NCI-H524 treated with DMSO at 0.1 percent for 48 hours (cell line): ENCODE measurements at regions not wholly inside any gene's neighbourhood (a gene's known extent, or its start where the extent isn't known, plus 50 kb on each side); places are given as distances from the start of the nearest gene placed in this dataset.
"Not testable (repeated sequence)": the region's sequence is repeated elsewhere in the genome, so short reads cannot be mapped to it uniquely, and the experiment has no call there.

Experiments
- DNase-seq: peaks from one replicate; lab custom pipeline; 2025; lab: John Stamatoyannopoulos, UW

GRCh38 chr6:134425917-134426316 is 108.0 kb upstream of the SGK1 start:
- DNase-seq: not testable (repeated sequence)

- DNase-seq: no peak
Measured at GRCh38 chr6:134425513-134425912, 107.6 kb upstream of the SGK1 start.

DNA sequence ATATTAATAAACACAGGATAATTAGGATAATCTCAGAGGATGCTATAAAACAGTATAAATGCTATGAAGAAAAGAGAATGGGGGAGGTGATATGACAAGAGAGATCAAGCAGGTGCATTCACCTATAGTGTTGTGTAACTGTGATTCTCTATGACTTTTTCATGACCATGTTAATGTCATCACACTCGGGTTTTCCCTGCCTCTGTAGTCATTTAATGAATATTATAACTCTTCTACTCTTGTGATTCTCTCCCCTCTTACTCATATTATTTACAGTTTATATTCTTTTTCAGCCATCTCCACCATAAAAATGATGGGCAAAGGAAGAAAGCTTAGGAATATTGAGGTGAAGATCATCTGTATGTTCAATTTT is 106.9 kb upstream of the SGK1 start:
- no peak for DNase-seq

GRCh38 chr6:134424165-134424797 is 106.4 kb upstream of the SGK1 start:
- no peak for DNase-seq

GRCh38 chr6:134422426-134423231 is 104.7 kb upstream of the SGK1 start:
- DNase-seq: no peak

- DNase-seq: no peak
Measured at GRCh38 chr6:134421501-134421900, 103.6 kb upstream of the SGK1 start.

- DNase-seq: no peak
Measured at GRCh38 chr6:134420614-134421181, 102.8 kb upstream of the SGK1 start.

DNA sequence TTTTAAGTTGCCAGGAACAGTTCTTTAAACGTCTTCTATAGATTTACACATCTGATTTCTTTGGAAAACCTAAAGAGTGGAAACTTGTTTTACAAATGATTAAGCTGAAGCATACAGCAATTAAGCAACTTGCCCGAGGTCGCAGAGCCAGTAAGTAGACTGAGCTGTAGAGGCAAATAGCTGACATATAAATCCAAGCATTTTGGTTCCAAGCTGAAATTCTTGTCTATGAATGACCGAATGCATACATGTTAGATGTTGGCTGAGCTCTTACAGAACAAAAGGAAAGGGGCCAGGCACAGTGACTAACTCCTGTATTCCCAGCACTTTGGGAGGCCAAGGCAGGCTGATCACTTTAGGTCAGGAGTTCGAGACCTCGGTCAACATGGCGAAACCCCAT is 101.8 kb upstream of the SGK1 start:
- DNase-seq: no peak

GRCh38 chr6:134416418-134417154 is 98.7 kb upstream of the SGK1 start:
- no peak for DNase-seq

DNA sequence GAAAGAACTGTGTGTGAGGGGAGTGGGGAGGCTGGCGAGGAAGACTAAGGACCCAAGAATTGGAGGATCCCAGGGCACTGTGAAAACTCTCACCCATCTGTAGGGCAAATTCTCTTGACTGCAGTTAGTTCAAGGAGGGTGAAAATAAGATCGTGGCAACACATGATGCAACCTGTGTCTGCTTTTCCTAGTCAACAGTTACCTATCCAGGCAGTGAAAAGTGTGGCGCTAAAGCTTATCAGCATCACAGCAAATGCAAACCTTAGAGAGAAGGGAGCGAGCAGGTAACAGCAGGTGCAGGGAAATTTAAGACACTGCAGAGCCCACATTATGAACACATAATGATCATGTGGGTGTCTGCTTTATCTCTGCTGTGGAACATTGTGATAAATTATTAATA is 97.7 kb upstream of the SGK1 start:
- DNase-seq: no peak

DNA sequence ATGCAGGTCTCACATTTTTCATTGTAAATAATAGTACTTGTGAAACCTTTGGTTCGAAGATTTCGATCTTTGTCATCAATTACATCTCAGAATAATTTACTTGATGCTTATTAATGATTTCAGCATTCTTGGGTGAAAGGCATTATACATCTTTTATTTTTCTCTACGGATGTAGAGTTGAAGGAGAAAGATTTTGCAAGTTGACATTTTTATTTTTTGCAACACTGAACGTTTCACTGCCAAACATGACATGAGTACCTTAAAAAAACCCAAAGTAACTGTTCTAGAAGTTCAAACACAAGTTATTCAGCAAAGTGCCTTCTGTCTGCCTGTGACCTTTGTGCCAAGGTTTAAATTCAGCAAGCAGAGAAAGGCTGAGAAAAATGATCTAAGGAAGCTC is 97.3 kb upstream of the SGK1 start:
- no peak for DNase-seq

DNA sequence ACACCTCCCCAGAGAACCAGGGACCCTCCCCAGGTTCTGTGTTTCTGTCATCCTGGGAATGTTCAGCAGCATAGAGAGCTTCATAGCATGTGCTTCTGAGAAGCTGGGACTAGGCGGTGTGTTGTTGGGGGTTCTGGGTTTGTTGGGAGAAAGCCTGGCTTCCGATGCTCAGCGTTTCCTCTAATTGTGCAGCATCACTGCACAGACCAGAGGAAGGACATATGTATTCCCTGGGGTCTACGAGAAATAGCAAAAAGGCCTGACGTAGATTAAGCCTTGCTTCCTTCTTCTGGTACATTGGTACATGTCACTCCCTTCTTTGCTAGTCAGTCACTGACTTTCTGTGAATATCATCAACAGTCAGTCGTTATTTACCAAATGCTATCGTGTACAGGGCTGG is 96.9 kb upstream of the SGK1 start:
- no peak for DNase-seq

DNA sequence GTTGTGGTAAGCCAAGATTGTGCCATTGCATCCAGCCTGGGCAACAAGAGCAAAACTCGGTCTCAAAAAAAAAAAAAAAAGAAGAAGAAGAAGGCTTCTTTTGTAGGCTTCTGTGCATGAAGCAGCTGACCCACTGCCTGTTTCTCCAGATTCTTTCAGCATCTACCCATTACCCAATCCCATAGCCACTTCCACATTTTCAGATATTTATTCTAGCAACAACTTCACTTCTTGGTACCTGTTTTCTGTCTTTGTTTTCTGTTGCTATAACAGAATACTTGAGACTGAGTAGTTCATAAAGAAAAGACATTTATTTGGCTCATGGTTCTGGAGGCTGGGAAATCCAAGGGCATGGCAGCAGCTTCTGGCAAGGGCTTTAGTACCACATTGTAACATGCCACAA is 95.3 kb upstream of the SGK1 start:
- no peak for DNase-seq

DNA sequence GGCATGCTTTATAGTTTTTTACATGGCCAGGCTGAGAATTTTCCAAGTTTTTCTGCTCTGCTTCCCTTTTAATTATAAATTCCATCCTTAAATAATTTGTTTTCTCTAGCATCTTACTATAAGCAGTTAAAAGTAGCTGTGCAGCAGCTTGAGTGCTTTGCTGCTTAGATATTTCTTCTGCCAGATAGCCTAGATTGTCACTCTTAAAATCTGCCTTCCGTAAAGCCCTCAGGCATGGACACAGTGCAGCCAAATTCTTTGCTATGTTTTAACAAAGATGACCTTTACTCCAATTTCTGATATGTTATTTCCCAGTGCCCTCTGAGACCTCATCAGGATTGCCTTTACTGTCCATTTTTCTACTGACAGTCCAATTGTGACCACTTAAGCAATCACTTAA is 92.6 kb upstream of the SGK1 start:
- no peak for DNase-seq

- no peak for DNase-seq
Measured at GRCh38 chr6:134407791-134408190, 89.9 kb upstream of the SGK1 start.

DNA sequence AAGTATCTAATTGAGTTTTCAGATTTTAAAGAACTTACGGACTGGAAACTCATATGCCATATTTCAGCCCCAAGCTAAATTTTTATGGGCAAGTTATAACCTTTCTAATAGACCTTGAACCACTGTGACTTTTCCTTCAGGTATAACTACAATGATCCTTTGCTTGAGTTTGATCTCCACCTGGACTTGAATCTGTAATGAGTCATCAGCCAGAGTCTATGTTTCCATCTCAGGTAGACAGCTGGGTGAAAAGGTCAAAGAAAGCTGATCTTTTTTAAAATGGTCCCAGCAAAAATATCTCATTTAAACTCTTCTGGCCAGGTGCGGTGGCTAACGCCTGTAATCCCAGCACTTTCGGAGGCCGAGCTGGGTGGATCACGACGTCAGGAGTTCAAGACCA is 88.4 kb upstream of the SGK1 start:
- no peak for DNase-seq

- no peak for DNase-seq
Measured at GRCh38 chr6:134405386-134406087, 87.6 kb upstream of the SGK1 start.

DNA sequence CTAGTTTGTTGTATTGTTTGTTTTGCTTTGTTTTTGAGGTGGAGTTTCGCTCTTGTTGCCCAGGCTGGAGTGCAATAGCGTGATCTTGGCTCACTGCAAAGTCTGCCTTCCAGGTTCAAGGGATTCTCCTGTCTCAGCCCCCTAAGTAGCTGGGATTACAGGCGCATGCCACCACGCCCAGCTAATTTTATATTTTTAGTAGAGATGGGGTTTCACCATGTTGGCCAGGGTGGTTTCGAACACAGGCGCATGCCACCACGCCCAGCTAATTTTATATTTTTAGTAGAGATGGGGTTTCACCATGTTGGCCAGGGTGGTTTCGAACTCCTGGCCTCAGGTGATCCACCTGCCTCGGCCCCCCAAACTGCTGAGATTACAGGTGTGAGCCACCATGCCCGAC is 85.4 kb upstream of the SGK1 start:
- DNase-seq: not testable (repeated sequence)

DNA sequence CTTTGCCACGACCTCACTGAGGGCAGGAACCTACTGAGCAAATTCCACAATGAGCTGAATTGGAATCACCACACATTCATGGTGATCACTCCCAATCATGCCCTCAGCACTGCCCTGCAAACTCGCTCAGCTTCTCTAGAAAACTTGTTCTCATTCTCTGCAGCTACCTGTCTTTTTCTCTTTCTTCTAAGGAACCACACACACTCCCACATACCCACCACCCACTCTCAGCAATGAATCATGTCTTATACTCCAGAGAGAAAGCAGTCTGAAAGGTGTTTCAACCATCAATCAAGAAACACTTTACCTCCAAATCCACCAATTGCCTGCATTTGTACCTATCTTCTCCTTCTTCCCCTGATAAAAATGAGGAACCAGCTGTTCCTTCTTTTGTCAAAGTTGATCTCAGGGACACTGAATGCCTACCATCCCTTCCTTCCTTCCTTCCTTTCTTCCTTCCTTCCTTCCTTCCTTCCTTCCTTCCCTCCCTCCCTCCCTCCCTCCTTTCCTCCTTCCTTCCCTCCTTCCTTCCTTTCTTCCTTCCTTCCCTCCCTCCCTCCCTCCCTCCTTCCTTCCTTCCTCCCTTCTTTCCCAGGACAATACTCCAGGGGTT is 84.6 kb upstream of the SGK1 start:
- DNase-seq: no peak

DNA sequence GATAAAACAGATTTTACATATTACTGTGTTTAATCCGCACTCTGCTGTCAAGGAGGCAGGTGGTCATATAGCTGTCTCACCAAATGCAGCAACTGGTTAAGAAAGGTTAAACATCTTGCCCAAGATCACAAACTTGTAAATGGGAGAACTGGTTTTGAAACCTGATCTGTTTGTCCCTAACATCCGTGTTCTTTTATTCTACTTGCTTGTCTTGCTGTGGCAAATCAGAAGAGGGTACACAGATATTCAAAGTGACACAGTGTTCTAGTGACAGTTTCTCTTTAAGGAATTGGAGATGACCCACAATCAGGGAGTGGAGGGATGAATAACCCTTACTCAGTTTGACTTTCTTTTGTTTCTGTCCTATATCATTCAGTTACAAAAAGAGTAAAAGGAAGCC is 83.0 kb upstream of the SGK1 start:
- peak; percentile 57 for DNase-seq

GRCh38 chr6:134398453-134398852 is 80.5 kb upstream of the SGK1 start:
- DNase-seq: no peak

- DNase-seq: no peak
Measured at GRCh38 chr6:134397676-134398075, 79.8 kb upstream of the SGK1 start.
